ENCODE measurements at regions not wholly inside any gene's neighbourhood (a gene's known extent, or its start where the extent isn't known, plus 50 kb on each side); places are given as distances from the start of the nearest gene placed in this dataset.

DNA sequence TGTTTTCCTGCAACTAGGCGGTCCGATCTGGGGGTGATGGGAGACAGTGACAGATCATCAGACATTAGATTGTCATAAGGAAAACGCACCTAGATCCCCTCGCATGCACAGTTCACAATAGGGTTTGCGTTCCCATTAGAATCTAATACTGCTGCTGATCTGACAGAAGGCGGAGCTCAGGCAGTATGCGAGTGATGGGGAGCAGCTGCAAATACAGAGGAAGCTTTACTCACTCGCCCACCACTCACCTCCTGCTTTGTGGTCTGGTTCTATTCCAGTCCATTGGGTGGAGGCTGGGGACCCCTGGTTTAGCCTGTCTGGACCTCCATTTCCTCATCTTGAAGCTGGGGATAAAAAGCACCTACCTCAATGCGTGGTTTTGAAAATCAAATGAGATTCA is 437.5 kb upstream of the PROK2 start:
- H3K4me1 Mint-ChIP-seq, result peaks cover 2% of the 10 kb centered on the region
- H3K36me3 ChIP-seq (ENCODE audit: control insufficient read depth, insufficient read depth, low read length), result no peaks in the 10 kb centered on the region
- TF ChIP-seq, protein P1, sequence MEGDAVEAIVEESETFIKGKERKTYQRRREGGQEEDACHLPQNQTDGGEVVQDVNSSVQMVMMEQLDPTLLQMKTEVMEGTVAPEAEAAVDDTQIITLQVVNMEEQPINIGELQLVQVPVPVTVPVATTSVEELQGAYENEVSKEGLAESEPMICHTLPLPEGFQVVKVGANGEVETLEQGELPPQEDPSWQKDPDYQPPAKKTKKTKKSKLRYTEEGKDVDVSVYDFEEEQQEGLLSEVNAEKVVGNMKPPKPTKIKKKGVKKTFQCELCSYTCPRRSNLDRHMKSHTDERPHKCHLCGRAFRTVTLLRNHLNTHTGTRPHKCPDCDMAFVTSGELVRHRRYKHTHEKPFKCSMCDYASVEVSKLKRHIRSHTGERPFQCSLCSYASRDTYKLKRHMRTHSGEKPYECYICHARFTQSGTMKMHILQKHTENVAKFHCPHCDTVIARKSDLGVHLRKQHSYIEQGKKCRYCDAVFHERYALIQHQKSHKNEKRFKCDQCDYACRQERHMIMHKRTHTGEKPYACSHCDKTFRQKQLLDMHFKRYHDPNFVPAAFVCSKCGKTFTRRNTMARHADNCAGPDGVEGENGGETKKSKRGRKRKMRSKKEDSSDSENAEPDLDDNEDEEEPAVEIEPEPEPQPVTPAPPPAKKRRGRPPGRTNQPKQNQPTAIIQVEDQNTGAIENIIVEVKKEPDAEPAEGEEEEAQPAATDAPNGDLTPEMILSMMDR (conservative IDR thresholded peaks at IDR 0.05), result no peak
- peaks cover 6% of the 10 kb centered on the region for H3K27me3 Mint-ChIP-seq (ENCODE audit: insufficient read depth)
- no peak overlapping the region for H3K4me3 ChIP-seq (ENCODE audit: low read length)
- no peak overlapping the region for H3K27ac Mint-ChIP-seq
- 88 to 94% methylated on average over 7 to 9 of the region's 9 CpGs for WGBS, 2 experiments (ENCODE audit: insufficient coverage in 1 of 2, insufficient read length in 1 of 2)
- no peak overlapping the region for H3K27ac ChIP-seq (ENCODE audit: low read depth, low read length)
- H3K9me3 Mint-ChIP-seq, result peaks cover 33% of the 10 kb centered on the region
- H3K4me3 Mint-ChIP-seq, result no peak overlapping the region
- H3K4me1 ChIP-seq (ENCODE audit: control insufficient read depth, insufficient read depth, low read length), result no peaks in the 10 kb centered on the region
- no peaks in the 10 kb centered on the region for H3K27me3 ChIP-seq (ENCODE audit: control insufficient read depth, insufficient read depth, low read length, poor library complexity, severe bottlenecking)
- H3K36me3 Mint-ChIP-seq (ENCODE audit: low read depth), result peaks cover 4% of the 10 kb centered on the region
- H3K9me3 ChIP-seq (ENCODE audit: control insufficient read depth, low read length), result peaks cover 31% of the 10 kb centered on the region
- H3K9ac ChIP-seq (ENCODE audit: extremely low read depth, low read length, poor library complexity, severe bottlenecking), result no peak overlapping the region
- DNase-seq, result no peak

GRCh38 chr3:72220946-72221345 is 436.0 kb upstream of the PROK2 start:
- H3K27me3 Mint-ChIP-seq (ENCODE audit: insufficient read depth), result no peaks in the 10 kb centered on the region
- H3K9ac ChIP-seq (ENCODE audit: extremely low read depth, low read length, poor library complexity, severe bottlenecking), result no peak overlapping the region
- H3K27ac Mint-ChIP-seq, result no peak overlapping the region
- H3K27ac ChIP-seq (ENCODE audit: low read depth, low read length), result no peak overlapping the region
- no peak overlapping the region for H3K4me3 ChIP-seq (ENCODE audit: low read length)
- peaks cover 7% of the 10 kb centered on the region for H3K4me1 Mint-ChIP-seq
- no peaks in the 10 kb centered on the region for H3K27me3 ChIP-seq (ENCODE audit: control insufficient read depth, insufficient read depth, low read length, poor library complexity, severe bottlenecking)
- no peaks in the 10 kb centered on the region for H3K4me1 ChIP-seq (ENCODE audit: control insufficient read depth, insufficient read depth, low read length)
- H3K9me3 ChIP-seq (ENCODE audit: control insufficient read depth, low read length), result peaks cover 31% of the 10 kb centered on the region
- peaks cover 4% of the 10 kb centered on the region for H3K36me3 Mint-ChIP-seq (ENCODE audit: low read depth)
- TF ChIP-seq, protein P1 (conservative IDR thresholded peaks at IDR 0.05), result no peak
- 85 to 93% methylated on average over 6 of the region's 6 CpGs for WGBS, 2 experiments (ENCODE audit: insufficient coverage in 1 of 2, insufficient read length in 1 of 2)
- no peak overlapping the region for H3K4me3 Mint-ChIP-seq
- no peak for DNase-seq
- H3K9me3 Mint-ChIP-seq, result peaks cover 27% of the 10 kb centered on the region
- no peaks in the 10 kb centered on the region for H3K36me3 ChIP-seq (ENCODE audit: control insufficient read depth, insufficient read depth, low read length)

- H3K36me3 ChIP-seq (ENCODE audit: control insufficient read depth, insufficient read depth, low read length), result no peaks in the 10 kb centered on the region
- no peak overlapping the region for H3K27ac ChIP-seq (ENCODE audit: low read depth, low read length)
- no peak overlapping the region for H3K4me3 Mint-ChIP-seq
- H3K27me3 Mint-ChIP-seq (ENCODE audit: insufficient read depth), result no peaks in the 10 kb centered on the region
- no peak overlapping the region for H3K9ac ChIP-seq (ENCODE audit: extremely low read depth, low read length, poor library complexity, severe bottlenecking)
- WGBS, 2 experiments (ENCODE audit: insufficient coverage in 1 of 2, insufficient read length in 1 of 2), result 95% methylated on average over 3 of the region's 3 CpGs; no CpG with 5 or more reads in 1 of the 2 experiments
- peaks cover 7% of the 10 kb centered on the region for H3K4me1 Mint-ChIP-seq
- H3K4me1 ChIP-seq (ENCODE audit: control insufficient read depth, insufficient read depth, low read length), result no peaks in the 10 kb centered on the region
- peaks cover 19% of the 10 kb centered on the region for H3K9me3 ChIP-seq (ENCODE audit: control insufficient read depth, low read length)
- no peaks in the 10 kb centered on the region for H3K36me3 Mint-ChIP-seq (ENCODE audit: low read depth)
- no peak overlapping the region for H3K4me3 ChIP-seq (ENCODE audit: low read length)
- no peaks in the 10 kb centered on the region for H3K27me3 ChIP-seq (ENCODE audit: control insufficient read depth, insufficient read depth, low read length, poor library complexity, severe bottlenecking)
- no peak overlapping the region for H3K27ac Mint-ChIP-seq
- H3K9me3 Mint-ChIP-seq, result peaks cover 15% of the 10 kb centered on the region
- TF ChIP-seq, protein P1 (conservative IDR thresholded peaks at IDR 0.05), result no peak
- no peak for DNase-seq
Measured at GRCh38 chr3:72219752-72220151, 434.8 kb upstream of the PROK2 start.
